GM06990 (cell line): ENCODE measurements at regions not wholly inside any gene's neighbourhood (a gene's known extent, or its start where the extent isn't known, plus 50 kb on each side); places are given as distances from the start of the nearest gene placed in this dataset.

Source experiments
- DNase-seq: peaks from one replicate; pipeline ENCODE4 v3.0.0-alpha.2; 2011; ENCODE audit not compliant: insufficient read length; ENCODE audit errors: extremely low read depth
- H3K27me3 ChIP-seq: replicated peaks from 2 replicates; pipeline ENCODE4 v1.6.0; 2011; ENCODE audit warnings: low read length; ENCODE audit not compliant: control insufficient read depth, insufficient read depth
- H3K36me3 ChIP-seq: 2 replicates; pipeline ENCODE4 v1.5.1; 2011; ENCODE audit warnings: low read length; ENCODE audit not compliant: control insufficient read depth, insufficient read depth
- H3K4me3 ChIP-seq: replicated peaks from 2 replicates; pipeline ENCODE4 v1.5.1; 2011; ENCODE audit warnings: low read depth, mild to moderate bottlenecking, control low read depth, low read length
- TF ChIP-seq, protein P1 (sequence below): IDR thresholded peaks from 2 replicates; pipeline ENCODE4 v1.5.1; 2011; ENCODE audit warnings: low read length, control low read depth, mild to moderate bottlenecking, inconsistent platforms; ENCODE audit not compliant: insufficient read depth, poor library complexity, severe bottlenecking

GRCh38 chr17:54426296-54426886 lies 474.3 kb upstream of the TOM1L1 start:
- Histone ChIP-seq H3K36me3 (no peaks in the 10 kb centered on the region), H3K4me3 (no peak overlapping the region), H3K27me3 (no peaks in the 10 kb centered on the region)
- TF ChIP-seq, protein P1, sequence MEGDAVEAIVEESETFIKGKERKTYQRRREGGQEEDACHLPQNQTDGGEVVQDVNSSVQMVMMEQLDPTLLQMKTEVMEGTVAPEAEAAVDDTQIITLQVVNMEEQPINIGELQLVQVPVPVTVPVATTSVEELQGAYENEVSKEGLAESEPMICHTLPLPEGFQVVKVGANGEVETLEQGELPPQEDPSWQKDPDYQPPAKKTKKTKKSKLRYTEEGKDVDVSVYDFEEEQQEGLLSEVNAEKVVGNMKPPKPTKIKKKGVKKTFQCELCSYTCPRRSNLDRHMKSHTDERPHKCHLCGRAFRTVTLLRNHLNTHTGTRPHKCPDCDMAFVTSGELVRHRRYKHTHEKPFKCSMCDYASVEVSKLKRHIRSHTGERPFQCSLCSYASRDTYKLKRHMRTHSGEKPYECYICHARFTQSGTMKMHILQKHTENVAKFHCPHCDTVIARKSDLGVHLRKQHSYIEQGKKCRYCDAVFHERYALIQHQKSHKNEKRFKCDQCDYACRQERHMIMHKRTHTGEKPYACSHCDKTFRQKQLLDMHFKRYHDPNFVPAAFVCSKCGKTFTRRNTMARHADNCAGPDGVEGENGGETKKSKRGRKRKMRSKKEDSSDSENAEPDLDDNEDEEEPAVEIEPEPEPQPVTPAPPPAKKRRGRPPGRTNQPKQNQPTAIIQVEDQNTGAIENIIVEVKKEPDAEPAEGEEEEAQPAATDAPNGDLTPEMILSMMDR: peak; percentile 29
- no peak for DNase-seq

- H3K4me3 ChIP-seq: no peak overlapping the region
Measured at GRCh38 chr17:54435966-54436365, 464.7 kb upstream of the TOM1L1 start.

DNA sequence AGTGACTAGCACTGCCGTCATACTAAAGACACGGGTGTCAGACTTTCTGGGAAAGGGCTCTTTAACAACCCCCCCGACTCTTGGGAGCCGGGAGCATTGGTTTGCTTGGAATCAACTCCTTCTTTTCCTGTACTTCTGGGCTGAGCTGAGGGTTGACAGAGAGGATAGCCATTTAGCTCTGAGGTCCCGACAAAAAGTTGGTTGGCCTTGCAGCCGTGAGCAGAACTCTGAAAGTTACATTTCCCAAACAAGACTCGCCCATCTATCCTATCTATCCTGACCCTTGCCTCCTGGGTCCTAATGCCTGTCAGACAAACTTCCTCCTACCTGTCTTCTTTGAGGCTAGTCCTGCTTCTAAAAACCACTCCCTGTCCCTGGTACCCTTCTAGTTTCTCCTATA lies 460.8 kb upstream of the TOM1L1 start:
- no peak overlapping the region for H3K4me3 ChIP-seq
- TF ChIP-seq, protein P1: no peak
- no peak for DNase-seq
- no peaks in the 10 kb centered on the region for H3K36me3 ChIP-seq
- no peaks in the 10 kb centered on the region for H3K27me3 ChIP-seq

More at GRCh38 chr17:54435966-54436365, 464.7 kb upstream of the TOM1L1 start:
- TF ChIP-seq, protein P1: no peak
- DNase-seq: no peak
- Histone ChIP-seq H3K27me3 (no peaks in the 10 kb centered on the region), H3K36me3 (no peaks in the 10 kb centered on the region)

DNA sequence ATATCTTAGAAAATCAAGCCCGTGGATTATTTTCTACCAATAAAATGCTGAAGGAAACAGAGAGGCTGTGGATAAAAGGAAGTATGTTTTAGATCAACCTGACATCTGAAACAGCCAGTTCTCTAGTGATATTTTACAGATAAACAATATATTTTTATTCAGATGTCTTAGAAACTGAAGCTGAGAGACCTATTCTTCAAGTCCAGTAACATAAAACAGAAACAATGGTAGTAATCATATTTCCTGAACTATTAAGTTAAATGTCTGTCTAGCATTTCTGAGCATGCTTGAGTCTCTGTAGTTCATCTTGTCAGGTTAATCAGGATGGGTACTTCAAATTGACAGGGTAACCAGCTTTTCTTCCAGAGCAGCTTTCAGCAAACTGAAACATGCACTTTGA lies 449.6 kb upstream of the TOM1L1 start:
- TF ChIP-seq, protein P1: no peak
- no peaks in the 10 kb centered on the region for H3K36me3 ChIP-seq
- no peak overlapping the region for H3K4me3 ChIP-seq
- H3K27me3 ChIP-seq: no peaks in the 10 kb centered on the region
- no peak for DNase-seq

DNA sequence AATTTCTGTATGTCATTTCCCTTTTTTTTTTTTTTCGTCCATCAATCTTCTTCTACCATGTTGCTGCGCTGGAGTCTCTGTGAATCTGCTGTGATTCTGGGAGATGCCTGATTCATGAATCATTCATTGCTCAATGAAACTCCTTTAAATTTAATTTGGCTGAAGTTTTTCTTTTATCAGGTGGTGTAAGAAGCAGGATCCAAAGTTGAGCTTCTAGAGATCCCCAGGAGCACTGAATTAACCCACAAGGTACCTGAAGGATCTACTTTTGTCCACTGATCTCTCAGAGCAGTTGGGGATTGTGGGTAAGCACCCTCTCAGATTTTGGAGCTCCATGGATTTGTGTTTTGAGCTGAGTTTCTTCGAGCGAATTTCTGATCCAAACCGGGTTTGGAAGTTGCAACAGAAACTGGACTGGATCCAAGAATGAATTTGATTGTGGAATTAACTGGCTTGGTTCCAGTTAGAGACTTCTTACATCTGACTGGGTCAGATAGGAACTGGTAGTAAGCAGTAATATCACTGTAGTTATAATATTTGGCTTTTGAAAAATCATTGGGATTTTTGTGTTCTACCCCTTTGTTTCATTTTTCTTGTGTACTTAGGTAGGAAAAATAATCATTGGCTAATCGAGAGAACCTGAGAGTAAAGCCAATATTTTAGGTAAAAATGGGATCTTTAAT lies 447.8 kb upstream of the TOM1L1 start:
- no peaks in the 10 kb centered on the region for H3K27me3 ChIP-seq
- no peaks in the 10 kb centered on the region for H3K36me3 ChIP-seq
- no peak overlapping the region for H3K4me3 ChIP-seq
- TF ChIP-seq, protein P1: no peak
- DNase-seq: no peak
